Trophoblast cell (in vitro differentiated cells and primary cell): ENCODE measurements at regions not wholly inside any gene's neighbourhood (a gene's known extent, or its start where the extent isn't known, plus 50 kb on each side); places are given as distances from the start of the nearest gene placed in this dataset.

Experiments used
- DNase-seq, 2 donors: peaks; one replicate each; pipeline ENCODE4 v3.0.0-alpha.2; 2016
- H2AFZ ChIP-seq: 2 replicates; pipeline ENCODE4 v1.6.1; 2013; ENCODE audit warnings: low read length, moderate library complexity, mild to moderate bottlenecking; ENCODE audit not compliant: insufficient read depth, poor library complexity
- H2AK5ac ChIP-seq: 2 replicates; pipeline ENCODE4 v1.6.1; 2013; ENCODE audit warnings: mild to moderate bottlenecking, low read length
- H2BK120ac ChIP-seq: 2 replicates; pipeline ENCODE4 v1.6.1; 2013; ENCODE audit warnings: low read length, mild to moderate bottlenecking, moderate library complexity; ENCODE audit not compliant: insufficient read depth, poor library complexity
- H2BK12ac ChIP-seq: 2 replicates; pipeline ENCODE4 v1.6.1; 2013; ENCODE audit warnings: mild to moderate bottlenecking, low read length, moderate library complexity
- H2BK5ac ChIP-seq: 2 replicates; pipeline ENCODE4 v1.6.1; 2013; ENCODE audit warnings: low read length, low read depth, moderate library complexity, mild to moderate bottlenecking; ENCODE audit not compliant: poor library complexity
- H3K14ac ChIP-seq: 2 replicates; pipeline ENCODE4 v1.6.1; 2013; ENCODE audit warnings: mild to moderate bottlenecking, low read length
- H3K18ac ChIP-seq: 2 replicates; pipeline ENCODE4 v1.6.1; 2013; ENCODE audit warnings: mild to moderate bottlenecking, low read length
- H3K23ac ChIP-seq: 2 replicates; pipeline ENCODE4 v1.6.1; 2013; ENCODE audit warnings: low read length
- H3K27ac ChIP-seq: 2 replicates; pipeline ENCODE4 v1.5.1; 2013; ENCODE audit warnings: low read depth, mild to moderate bottlenecking, inconsistent platforms, low read length, moderate library complexity
- H3K27me3 ChIP-seq: 2 replicates; pipeline ENCODE4 v1.6.1; 2013; ENCODE audit warnings: inconsistent platforms, mild to moderate bottlenecking, low read length, moderate library complexity; ENCODE audit not compliant: insufficient read depth
- H3K36me3 ChIP-seq, 2 experiments: 1 replicate in 1 of 2; 2 replicates in 1 of 2; pipeline ENCODE4 v1.6.1; 2013; ENCODE audit warnings: low read length in 2 of 2, mild to moderate bottlenecking in 2 of 2, moderate library complexity in 1 of 2; ENCODE audit not compliant: insufficient read depth in 2 of 2, control insufficient read depth in 1 of 2
- H3K4ac ChIP-seq: 2 replicates; pipeline ENCODE4 v1.6.1; 2013; ENCODE audit warnings: low read depth, mild to moderate bottlenecking, low read length, moderate library complexity
- H3K4me1 ChIP-seq, 2 experiments: 1 replicate in 1 of 2; 2 replicates in 1 of 2; pipeline ENCODE4 v1.6.1; 2013; ENCODE audit warnings: low read length in 2 of 2, mild to moderate bottlenecking in 2 of 2, moderate library complexity in 1 of 2; ENCODE audit not compliant: insufficient read depth in 2 of 2, control insufficient read depth in 1 of 2
- H3K4me2 ChIP-seq: 2 replicates; pipeline ENCODE4 v1.6.1; 2013; ENCODE audit warnings: inconsistent platforms, mild to moderate bottlenecking, low read length, moderate library complexity
- H3K4me3 ChIP-seq: 2 replicates; pipeline ENCODE4 v1.5.1; 2013; ENCODE audit warnings: mild to moderate bottlenecking, low read depth, low read length, inconsistent platforms
- H3K79me1 ChIP-seq: one replicate; pipeline ENCODE4 v1.6.1; 2013; ENCODE audit warnings: low read length
- H3K79me2 ChIP-seq: 2 replicates; pipeline ENCODE4 v1.6.1; 2013; ENCODE audit warnings: low read length, mild to moderate bottlenecking; ENCODE audit not compliant: control insufficient read depth, insufficient read depth, poor library complexity
- H3K9ac ChIP-seq: 2 replicates; pipeline ENCODE4 v1.6.1; 2013; ENCODE audit warnings: mild to moderate bottlenecking, low read length
- H3K9me3 ChIP-seq: 2 replicates; pipeline ENCODE4 v1.6.1; 2013; ENCODE audit warnings: low read depth, mild to moderate bottlenecking, control low read depth, inconsistent platforms, low read length; ENCODE audit not compliant: insufficient read depth
- H4K12ac ChIP-seq: 2 replicates; pipeline ENCODE4 v1.6.1; 2013; ENCODE audit warnings: low read depth, mild to moderate bottlenecking, low read length, moderate library complexity
- H4K8ac ChIP-seq: 2 replicates; pipeline ENCODE4 v1.6.1; 2013; ENCODE audit warnings: low read depth, mild to moderate bottlenecking, low read length, moderate library complexity
- H4K91ac ChIP-seq: one replicate; pipeline ENCODE4 v1.6.1; 2013; ENCODE audit warnings: low read depth, mild to moderate bottlenecking, low read length, moderate library complexity
- WGBS: extraction: QIAGEN DNeasy Blood & Tissue Kit; methylation state at CpG from one replicate; pipeline ENCODE4 v1.1.7; 2013; ENCODE audit warnings: missing lambda C conversion rate; ENCODE audit not compliant: insufficient read length, insufficient coverage; ENCODE audit errors: extremely low coverage; 5-methylcytosine and 5-hydroxymethylcytosine counted together

- no peak for DNase-seq
- peak overlapping the region; percentile 19 for H2AK5ac ChIP-seq
- H2AFZ ChIP-seq = no peak overlapping the region
- peaks cover 2% of the 10 kb centered on the region for H3K79me1 ChIP-seq
- H3K36me3 ChIP-seq = no peaks in the 10 kb centered on the region
- no peaks in the 10 kb centered on the region for H3K27me3 ChIP-seq
- H3K18ac ChIP-seq = no peak overlapping the region
- no CpG with 5 or more reads among the region's 3 CpGs for WGBS
- H3K4me3 ChIP-seq = no peak overlapping the region
- H4K8ac ChIP-seq = peak overlapping the region; percentile 34
- no peak overlapping the region for H3K4me2 ChIP-seq
- no peak overlapping the region for H3K4ac ChIP-seq
- peaks cover 6 to 7% of the 10 kb centered on the region in 2 experiments for H3K4me1 ChIP-seq
- peak overlapping the region; percentile 79 for H2BK120ac ChIP-seq
- peak overlapping the region; percentile 57 for H4K91ac ChIP-seq
- no peak overlapping the region for H4K12ac ChIP-seq
- no peak overlapping the region for H2BK5ac ChIP-seq
- H3K27ac ChIP-seq = no peak overlapping the region
- H3K9me3 ChIP-seq = peaks cover 2% of the 10 kb centered on the region
- no peak overlapping the region for H3K23ac ChIP-seq
- H3K14ac ChIP-seq = no peak overlapping the region
- peak overlapping the region; percentile 23 for H2BK12ac ChIP-seq
- H3K9ac ChIP-seq = no peak overlapping the region
- no peaks in the 10 kb centered on the region for H3K79me2 ChIP-seq
These were observed 92.2 kb upstream of the AKR1E2 start for GRCh38 chr10:4733843-4734224.

- no peak overlapping the region for H3K4ac ChIP-seq
- peak overlapping the region; percentile 24 for H2BK5ac ChIP-seq
- H2AK5ac ChIP-seq = no peak overlapping the region
- DNase-seq = peak; percentile 65 to 79
- peak overlapping the region; percentile 34 for H4K8ac ChIP-seq
- H3K14ac ChIP-seq = peak overlapping the region; percentile 40
- H3K27ac ChIP-seq = peak overlapping the region; percentile 46
- no peaks in the 10 kb centered on the region for H3K36me3 ChIP-seq
- no peak overlapping the region for H3K9ac ChIP-seq
- no peak overlapping the region for H4K12ac ChIP-seq
- no peak overlapping the region for H2AFZ ChIP-seq
- peak overlapping the region; percentile 79 for H2BK120ac ChIP-seq
- no peaks in the 10 kb centered on the region for H3K79me2 ChIP-seq
- no peak overlapping the region for H3K23ac ChIP-seq
- H2BK12ac ChIP-seq = no peak overlapping the region
- WGBS = no CpG with 5 or more reads among the region's 7 CpGs
- peaks cover 6 to 7% of the 10 kb centered on the region in 2 experiments for H3K4me1 ChIP-seq
- no peak overlapping the region for H3K18ac ChIP-seq
- H4K91ac ChIP-seq = peak overlapping the region; percentile 65
- H3K79me1 ChIP-seq = peaks cover 2% of the 10 kb centered on the region
- no peaks in the 10 kb centered on the region for H3K27me3 ChIP-seq
- peaks cover 2% of the 10 kb centered on the region for H3K9me3 ChIP-seq
- H3K4me3 ChIP-seq = no peak overlapping the region
- H3K4me2 ChIP-seq = no peak overlapping the region
These were observed 92.7 kb upstream of the AKR1E2 start for GRCh38 chr10:4733150-4733842.

GRCh38 chr10:4730998-4731397, 95.0 kb upstream of the AKR1E2 start:
- 100% methylated on average over 2 of the region's 3 CpGs for WGBS

GRCh38 chr10:4725917-4726606, 99.9 kb upstream of the AKR1E2 start:
- Histone ChIP-seq H2AFZ (no peak overlapping the region), H2BK5ac (no peak overlapping the region), H3K79me2 (no peaks in the 10 kb centered on the region), H3K4me3 (no peak overlapping the region), H3K36me3 (no peaks in the 10 kb centered on the region), H4K91ac (no peak overlapping the region), H3K27me3 (no peaks in the 10 kb centered on the region), H3K23ac (no peak overlapping the region), H3K4me2 (no peak overlapping the region), H3K14ac (no peak overlapping the region), H3K9ac (no peak overlapping the region), H3K18ac (no peak overlapping the region), H3K4ac (no peak overlapping the region), H3K9me3 (no peaks in the 10 kb centered on the region), H4K12ac (no peak overlapping the region), H2AK5ac (no peak overlapping the region), H4K8ac (no peak overlapping the region), H3K79me1 (no peaks in the 10 kb centered on the region), H2BK120ac (no peak overlapping the region), H3K27ac (no peak overlapping the region), H3K4me1 (no peaks in the 10 kb centered on the region), H2BK12ac (no peak overlapping the region)
- peak; percentile 9 to 60 for DNase-seq
- WGBS = no CpG with 5 or more reads among the region's 4 CpGs

More at GRCh38 chr10:4730998-4731397, 95.0 kb upstream of the AKR1E2 start:
- H3K18ac ChIP-seq = no peak overlapping the region
- no peak overlapping the region for H3K9ac ChIP-seq
- H3K4ac ChIP-seq = no peak overlapping the region
- no peak overlapping the region for H4K8ac ChIP-seq
- H4K12ac ChIP-seq = no peak overlapping the region
- no peak overlapping the region for H2AFZ ChIP-seq
- H3K4me2 ChIP-seq = no peak overlapping the region
- H3K79me2 ChIP-seq = no peaks in the 10 kb centered on the region
- no peak overlapping the region for H2BK5ac ChIP-seq
- DNase-seq = no peak
- peaks cover 6 to 7% of the 10 kb centered on the region in 2 experiments for H3K4me1 ChIP-seq
- no peak overlapping the region for H3K27ac ChIP-seq
- H3K9me3 ChIP-seq = peaks cover 2% of the 10 kb centered on the region
- H4K91ac ChIP-seq = no peak overlapping the region
- no peak overlapping the region for H2BK120ac ChIP-seq
- H2BK12ac ChIP-seq = no peak overlapping the region
- H3K14ac ChIP-seq = no peak overlapping the region
- H3K79me1 ChIP-seq = peaks cover 2% of the 10 kb centered on the region
- no peak overlapping the region for H3K4me3 ChIP-seq
- no peak overlapping the region for H3K23ac ChIP-seq
- no peak overlapping the region for H2AK5ac ChIP-seq
- no peaks in the 10 kb centered on the region for H3K36me3 ChIP-seq
- no peaks in the 10 kb centered on the region for H3K27me3 ChIP-seq
